Thyroid gland (tissue), 4 donors: ENCODE measurements at regions not wholly inside any gene's neighbourhood (a gene's known extent, or its start where the extent isn't known, plus 50 kb on each side); places are given as distances from the start of the nearest gene placed in this dataset.
"Not testable (repeated sequence)": the region's sequence is repeated elsewhere in the genome, so short reads cannot be mapped to it uniquely, and the experiment has no call there.

Experiments used
- DNase-seq, 2 donors: peaks; one replicate each; pipeline ENCODE4 v3.0.0-alpha.2; 2019
- H3K27ac ChIP-seq, 3 donors: fragments of 200-600 bp; sonication (generic); 1 replicate in 2 of 3; 2 replicates in 1 of 3; pipeline ENCODE4 v1.5.1; 2016 to 2019; ENCODE audit warnings: mild to moderate bottlenecking in 1 of 3, moderate library complexity in 1 of 3
- H3K27me3 ChIP-seq: fragments of 200-600 bp; sonication (generic); one replicate; pipeline ENCODE4 v1.5.1; 2019
- H3K36me3 ChIP-seq, 2 donors: fragments of 200-600 bp; sonication (generic); one replicate each; pipeline ENCODE4 v1.5.1; 2016 to 2019
- H3K4me1 ChIP-seq, 2 donors: fragments of 200-600 bp; sonication (generic); one replicate each; pipeline ENCODE4 v1.5.1; 2017 to 2019
- H3K4me3 ChIP-seq, 3 donors: fragments of 200-600 bp; sonication (generic); replicated peaks in 1 of 3; 1 replicate in 2 of 3; 2 replicates in 1 of 3; pipeline ENCODE4 v1.5.1; 2016; ENCODE audit warnings: mild to moderate bottlenecking in 1 of 3
- H3K9me3 ChIP-seq: fragments of 200-600 bp; sonication (generic); one replicate; pipeline ENCODE4 v1.5.1; 2017
- CTCF ChIP-seq, 6 experiments: fragments of 200-600 bp in 3 of 6; fragments of 450-650 bp in 3 of 6; sonication (generic) in 3 of 6; IDR thresholded peaks; one replicate each; pipeline ENCODE4 v1.5.1; 2016 to 2019; ENCODE audit warnings: antibody characterized with exemption in 6 of 6, mild to moderate bottlenecking in 2 of 6, inconsistent platforms in 1 of 6, moderate library complexity in 1 of 6
- POLR2A ChIP-seq, 2 donors: fragments of 450-650 bp; IDR thresholded peaks; one replicate each; pipeline ENCODE4 v1.6.1; 2017; ENCODE audit warnings: antibody characterized with exemption in 2 of 2, mild to moderate bottlenecking in 2 of 2, moderate library complexity in 1 of 2
- WGBS, 2 donors: methylation state at CpG; one replicate each; pipeline ENCODE4 v1.1.5; 2017; 5-methylcytosine and 5-hydroxymethylcytosine counted together
- intact Hi-C: fragments of 100-400 bp; cut with DNase I; formaldehyde crosslinking; loops from one replicate; pipeline ENCODE4 v1.15.1; 2023

- WGBS, 2 donors = 56 to 59% methylated on average over 19 of the region's 19 CpGs
- H3K27me3 ChIP-seq = no peaks in the 10 kb centered on the region
- DNase-seq = no peak
- intact Hi-C loops = no loop called here
- H3K27ac ChIP-seq = no peak overlapping the region
- H3K4me3 ChIP-seq = no peak overlapping the region
- TF ChIP-seq POLR2A (IDR thresholded peaks at IDR 0.05) (no peak), CTCF (IDR thresholded peaks at IDR 0.05) (no peak)
- H3K4me1 ChIP-seq = no peaks in the 10 kb centered on the region
- no peaks in the 10 kb centered on the region for H3K9me3 ChIP-seq
- no peaks in the 10 kb centered on the region for H3K36me3 ChIP-seq
Observed at GRCh38 chr16:87152221-87152755, 164.9 kb downstream of the C16orf95 start.

- Histone ChIP-seq H3K27ac (no peak overlapping the region), H3K9me3 (no peaks in the 10 kb centered on the region), H3K27me3 (no peaks in the 10 kb centered on the region), H3K36me3 (no peaks in the 10 kb centered on the region), H3K4me1 (no peaks in the 10 kb centered on the region), H3K4me3 (no peak overlapping the region)
- TF ChIP-seq CTCF (IDR thresholded peaks at IDR 0.05) = no peak
- no peak for TF ChIP-seq POLR2A (IDR thresholded peaks at IDR 0.05)
- intact Hi-C loops = no loop called here
- no peak for DNase-seq
- 66 to 90% methylated on average over 2 to 4 of the region's 8 CpGs for WGBS, 2 donors
Observed at GRCh38 chr16:87153326-87153725, 163.9 kb downstream of the C16orf95 start.

- H3K4me3 ChIP-seq, H3K36me3 ChIP-seq, H3K27me3 ChIP-seq, DNase-seq, H3K4me1 ChIP-seq, H3K27ac ChIP-seq, H3K9me3 ChIP-seq, intact Hi-C loops: not testable (repeated sequence)
- WGBS, 2 donors = 90 to 92% methylated on average over 4 of the region's 4 CpGs
Observed at GRCh38 chr16:87155315-87155714, 161.9 kb downstream of the C16orf95 start.

DNA sequence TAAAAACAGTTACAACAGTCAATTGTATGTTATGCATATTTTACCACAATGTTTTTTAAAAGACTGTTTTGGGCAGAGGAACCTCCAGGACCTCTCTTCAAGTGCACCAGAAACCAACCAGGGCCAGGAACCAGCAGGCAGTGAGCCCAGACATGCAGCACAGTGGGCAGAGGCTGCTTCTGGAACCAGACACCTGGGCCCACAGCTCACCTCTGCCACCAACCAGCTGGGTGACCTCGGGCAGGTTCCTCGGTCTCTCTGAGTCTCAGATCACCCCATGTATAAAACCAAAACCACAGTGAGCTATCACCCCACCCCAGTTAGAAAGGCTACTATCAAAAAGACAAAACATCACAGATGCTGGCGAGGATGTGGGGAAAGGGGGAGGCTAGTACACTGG is 161.0 kb downstream of the C16orf95 start:
- no peaks in the 10 kb centered on the region for H3K36me3 ChIP-seq
- H3K27ac ChIP-seq = no peak overlapping the region
- TF ChIP-seq CTCF (IDR thresholded peaks at IDR 0.05) = no peak
- TF ChIP-seq POLR2A (IDR thresholded peaks at IDR 0.05) = no peak
- WGBS, 2 donors = 88 to 93% methylated on average over 3 of the region's 3 CpGs
- H3K9me3 ChIP-seq = no peaks in the 10 kb centered on the region
- H3K4me3 ChIP-seq = no peak overlapping the region
- H3K4me1 ChIP-seq = no peaks in the 10 kb centered on the region
- DNase-seq = no peak
- no peaks in the 10 kb centered on the region for H3K27me3 ChIP-seq
- intact Hi-C loops = no loop called here

- Histone ChIP-seq H3K4me1 (no peaks in the 10 kb centered on the region), H3K4me3 (no peak overlapping the region), H3K27ac (no peak overlapping the region), H3K36me3 (no peaks in the 10 kb centered on the region), H3K9me3 (no peaks in the 10 kb centered on the region), H3K27me3 (no peaks in the 10 kb centered on the region)
- TF ChIP-seq POLR2A (IDR thresholded peaks at IDR 0.05) = no peak
- no peak for TF ChIP-seq CTCF (IDR thresholded peaks at IDR 0.05)
- WGBS, 2 donors = 24 to 35% methylated on average over 10 to 15 of the region's 15 CpGs
- intact Hi-C loops = no loop called here
- DNase-seq = no peak
Observed at GRCh38 chr16:87160234-87160636, 157.0 kb downstream of the C16orf95 start.
